GM21360 (cell line): ENCODE measurements at regions not wholly inside any gene's neighbourhood (a gene's known extent, or its start where the extent isn't known, plus 50 kb on each side); places are given as distances from the start of the nearest gene placed in this dataset.
"Not testable (repeated sequence)": the region's sequence is repeated elsewhere in the genome, so short reads cannot be mapped to it uniquely, and the experiment has no call there.

Experiments used
- ATAC-seq: cut with Tn5 transposase; IDR thresholded peaks from one replicate; pipeline ENCODE4 v1.9.1; 2021; ENCODE audit warnings: mild to moderate bottlenecking, moderate library complexity; ENCODE audit not compliant: unreplicated experiment

GRCh38 chr17:74128456-74129211 lies 74.8 kb upstream of the RPL38 start:
- no peak for ATAC-seq

- not testable (repeated sequence) for ATAC-seq
Observed at GRCh38 chr17:74129800-74130199, 73.7 kb upstream of the RPL38 start.

- ATAC-seq: no peak
Observed at GRCh38 chr17:74130276-74130675, 73.2 kb upstream of the RPL38 start.

DNA sequence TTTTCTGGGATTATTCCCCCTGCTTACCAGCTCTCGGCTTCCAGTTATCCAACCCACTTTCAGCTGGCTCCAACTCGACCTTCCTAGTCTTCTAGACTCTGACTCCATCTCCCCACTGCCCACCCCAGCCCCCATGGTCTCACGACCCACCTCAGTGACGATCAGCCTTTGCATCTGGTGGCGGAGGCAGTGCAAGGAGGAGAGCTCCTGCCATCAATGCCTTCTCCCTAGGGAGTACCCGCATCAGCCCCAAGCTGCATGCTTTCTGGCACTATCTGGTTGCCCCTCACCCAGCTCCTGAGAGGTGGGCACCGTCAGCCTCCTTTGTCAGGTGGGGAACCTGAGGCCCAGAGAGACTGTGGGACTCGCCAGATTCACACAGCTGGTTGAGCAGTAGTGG lies 72.6 kb upstream of the RPL38 start:
- no peak for ATAC-seq

DNA sequence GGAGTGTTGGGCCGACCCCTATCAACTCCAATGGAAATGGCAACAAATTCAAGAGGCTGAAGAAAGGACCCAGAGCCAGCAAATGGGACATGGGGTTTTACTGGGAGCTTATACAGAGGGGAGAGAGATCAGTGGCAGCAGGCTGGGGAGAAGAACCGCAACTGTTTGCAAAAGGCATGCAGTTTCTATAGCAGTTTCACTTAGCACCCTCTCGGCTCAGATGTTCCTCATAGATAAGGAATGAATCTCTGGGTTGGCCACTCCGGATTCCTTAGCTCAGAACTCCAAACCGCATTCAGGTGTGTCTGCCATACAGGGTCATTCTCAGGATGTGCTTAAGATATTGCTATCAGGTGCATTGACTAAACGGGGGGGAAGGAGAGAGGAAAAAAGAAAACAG lies 71.1 kb upstream of the RPL38 start:
- no peak for ATAC-seq

DNA sequence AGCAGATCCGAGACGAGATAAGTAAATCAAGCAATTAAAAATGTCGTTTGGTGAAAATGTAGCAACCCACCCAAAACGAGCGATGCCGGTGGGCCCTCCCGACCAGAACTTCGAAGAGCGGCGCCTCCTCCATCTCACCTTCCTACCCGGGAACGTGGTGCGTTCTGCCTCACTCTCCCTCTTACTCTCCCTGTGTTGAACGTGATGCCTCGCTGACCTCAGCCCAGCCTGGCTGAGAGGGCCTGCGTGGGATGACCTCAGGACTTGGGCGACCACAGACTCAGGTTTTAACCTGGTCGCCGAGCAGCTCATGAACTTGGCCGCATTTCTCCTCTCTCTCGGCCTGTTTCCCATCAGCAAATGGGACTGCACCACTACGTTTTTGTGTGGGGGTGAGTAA lies 69.7 kb upstream of the RPL38 start:
- ATAC-seq: no peak

- not testable (repeated sequence) for ATAC-seq
Observed at GRCh38 chr17:74134234-74134633, 69.2 kb upstream of the RPL38 start.

DNA sequence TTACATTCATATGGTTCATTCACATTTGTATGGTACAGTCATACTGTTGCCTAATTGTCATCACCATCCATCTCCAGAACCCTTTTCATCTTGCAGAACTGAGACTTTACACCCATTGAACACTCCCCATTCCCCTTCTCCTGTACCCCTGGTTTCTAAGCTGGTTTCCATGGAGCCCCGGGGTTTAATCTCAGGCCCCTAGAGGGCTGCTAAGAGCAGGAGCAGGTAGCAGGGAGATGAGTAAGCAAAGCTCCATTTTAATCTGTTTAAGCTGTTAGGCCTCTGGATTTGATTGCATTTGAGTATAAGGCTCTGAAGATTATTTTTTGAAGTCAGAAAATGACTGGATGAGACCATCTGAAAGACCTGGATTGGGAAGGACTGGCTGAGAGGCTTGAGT lies 68.5 kb upstream of the RPL38 start:
- ATAC-seq: no peak

DNA sequence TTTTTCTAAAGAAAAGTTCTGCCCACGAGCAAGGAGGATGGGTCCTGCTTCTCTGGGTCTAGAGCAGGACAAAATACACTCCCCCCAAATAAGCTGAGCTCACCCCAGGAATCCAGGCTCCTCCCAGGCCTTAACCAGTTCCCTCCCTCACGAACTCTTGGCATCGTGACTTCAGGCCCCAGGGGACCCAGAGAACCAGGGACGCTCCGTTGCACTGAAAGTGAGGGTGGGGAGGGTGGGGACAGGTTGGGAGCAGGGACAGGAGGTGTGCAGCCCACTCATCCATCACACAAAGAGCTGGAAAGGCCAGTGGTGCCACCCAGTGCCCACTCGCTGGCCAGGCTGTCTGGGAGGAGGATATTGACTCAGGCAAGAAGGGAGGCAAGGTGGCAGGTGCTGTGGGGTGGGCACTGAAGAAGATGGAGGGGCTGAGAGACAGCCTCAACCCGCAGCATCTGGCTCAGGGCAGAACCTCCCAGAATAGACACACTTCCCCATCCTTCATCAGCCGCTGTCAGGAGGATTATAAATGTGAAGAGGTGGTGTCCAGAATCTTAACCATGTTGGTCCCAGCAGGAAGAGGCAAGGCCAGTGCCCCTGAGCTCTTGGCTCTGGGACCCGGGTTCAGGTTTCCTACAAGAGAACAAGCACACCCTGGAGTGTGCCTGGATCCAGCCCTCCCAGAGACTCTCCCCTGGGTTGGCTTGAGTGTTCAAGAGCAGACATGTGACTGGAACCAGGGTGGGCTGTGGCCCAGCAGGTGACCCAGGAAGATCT lies 67.9 kb upstream of the RPL38 start:
- no peak for ATAC-seq

- ATAC-seq: no peak
Observed at GRCh38 chr17:74137416-74137815, 66.1 kb upstream of the RPL38 start.

- no peak for ATAC-seq
Observed at GRCh38 chr17:74139120-74139519, 64.4 kb upstream of the RPL38 start.

GRCh38 chr17:74140282-74140681 lies 63.2 kb upstream of the RPL38 start:
- no peak for ATAC-seq

DNA sequence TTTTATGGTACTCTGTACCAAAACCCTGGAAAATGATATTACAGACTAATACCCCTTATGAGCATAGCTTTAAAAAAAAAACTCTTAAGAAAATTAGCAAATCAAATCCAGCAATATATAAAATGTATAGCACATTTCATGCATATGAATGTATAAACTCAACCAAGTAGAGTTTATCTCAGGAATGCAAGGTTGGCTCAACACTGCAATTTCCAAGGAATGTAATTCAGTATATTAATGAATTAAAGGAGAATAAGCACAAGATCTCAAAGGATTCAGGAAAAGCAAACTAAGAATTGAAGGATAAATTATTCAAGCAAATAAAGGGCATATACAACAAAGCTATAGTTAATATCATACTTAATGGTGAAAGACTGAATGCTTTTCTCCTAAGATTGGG lies 61.9 kb upstream of the RPL38 start:
- ATAC-seq: no peak

DNA sequence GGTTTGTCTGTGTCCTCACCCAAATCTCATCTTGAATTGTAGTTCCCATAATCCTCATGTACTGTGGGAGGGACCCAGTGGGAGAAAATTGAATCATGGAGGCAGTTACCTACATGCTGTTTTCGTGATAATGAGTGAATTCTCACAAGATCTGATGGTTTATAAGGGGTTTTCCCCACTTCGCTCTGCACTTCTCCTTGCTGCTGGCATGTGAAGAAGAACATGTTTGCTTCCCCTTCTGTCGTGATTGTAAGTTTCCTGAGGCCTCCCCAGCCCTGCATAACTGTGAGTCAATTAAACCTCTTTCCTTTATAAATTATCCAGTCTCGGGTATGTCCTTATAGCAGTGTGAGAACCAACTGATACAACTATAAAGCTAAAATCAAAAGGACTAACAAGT lies 60.2 kb upstream of the RPL38 start:
- not testable (repeated sequence) for ATAC-seq

DNA sequence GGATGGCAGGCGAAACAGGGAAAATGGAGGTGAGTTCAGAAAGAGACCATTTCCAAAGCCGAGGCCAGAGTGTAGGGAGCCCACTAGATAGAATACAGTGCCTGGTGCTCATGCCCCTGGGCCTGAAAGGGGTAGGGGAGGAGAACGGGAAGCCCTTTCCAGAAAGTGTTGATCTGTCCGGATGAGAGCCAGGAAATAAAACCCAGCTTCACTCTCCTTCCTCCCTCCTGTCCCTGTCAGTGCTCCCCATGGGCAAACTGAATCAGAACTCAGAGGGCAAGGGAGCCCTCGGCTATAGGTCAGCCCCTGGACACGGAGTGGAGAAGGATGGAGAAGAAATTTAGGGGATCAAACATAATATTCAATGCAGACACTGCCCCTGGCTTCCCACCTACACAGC lies 57.7 kb upstream of the RPL38 start:
- no peak for ATAC-seq

GRCh38 chr17:74146196-74146595 lies 57.3 kb upstream of the RPL38 start:
- no peak for ATAC-seq

DNA sequence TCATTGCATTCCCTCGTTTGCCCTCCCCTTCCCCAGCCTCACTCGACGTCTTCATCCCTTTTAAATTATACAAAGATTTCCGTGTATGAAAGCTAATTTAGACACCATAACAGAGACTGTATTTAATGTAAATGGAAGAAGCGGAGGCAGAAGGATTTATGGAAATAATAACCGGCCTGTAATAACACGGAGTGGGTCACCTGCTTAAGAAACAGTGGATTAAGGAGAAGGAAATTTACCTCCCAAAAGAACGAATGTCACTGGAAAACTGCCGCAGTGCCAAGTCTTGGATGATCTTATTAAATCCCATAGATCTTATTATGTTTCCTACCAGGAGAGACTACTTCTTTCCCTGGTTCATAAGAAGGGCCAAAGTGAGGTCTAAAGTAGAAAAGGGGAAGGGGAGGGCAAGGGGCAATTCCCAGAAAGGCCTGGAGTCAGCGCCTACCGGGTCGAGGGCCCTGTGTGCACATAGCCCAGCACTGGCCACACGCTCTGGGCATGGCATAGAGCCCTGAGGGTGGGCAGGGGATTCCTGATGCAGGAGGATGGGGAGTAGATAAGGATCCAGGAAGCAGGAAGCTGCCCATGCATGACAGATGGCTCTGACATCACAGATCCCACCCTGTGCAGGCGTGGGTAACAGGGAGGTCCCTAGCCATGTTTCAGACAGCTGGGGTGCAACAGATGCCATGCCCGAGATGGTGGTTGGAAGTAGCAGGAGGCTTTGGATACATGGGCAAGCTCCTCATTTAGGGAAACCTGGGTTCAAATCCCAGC lies 56.2 kb upstream of the RPL38 start:
- no peak for ATAC-seq

GRCh38 chr17:74147966-74148365 lies 55.5 kb upstream of the RPL38 start:
- no peak for ATAC-seq

DNA sequence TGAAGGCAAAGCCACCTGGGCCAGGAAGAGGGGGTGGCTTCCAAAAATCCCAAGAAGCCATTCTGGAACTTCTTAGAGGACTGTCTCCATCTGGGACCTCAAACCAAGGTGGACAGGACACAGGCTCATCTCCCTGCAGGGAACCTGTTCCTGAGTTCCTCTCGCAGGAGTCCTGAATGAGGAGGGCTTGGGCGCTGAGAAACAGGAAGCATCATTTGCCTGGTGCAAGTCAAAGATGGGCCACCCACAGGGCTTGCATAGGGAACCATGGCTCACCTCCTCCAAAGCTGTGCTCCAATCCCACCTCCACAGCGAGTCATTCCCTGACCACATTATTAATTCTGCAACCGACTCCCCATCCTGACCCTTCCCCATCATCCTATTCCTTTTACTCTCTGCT lies 55.0 kb upstream of the RPL38 start:
- ATAC-seq: no peak

GRCh38 chr17:74148901-74149596 lies 54.4 kb upstream of the RPL38 start:
- ATAC-seq: no peak
